ENCODE measurements at regions not wholly inside any gene's neighbourhood (a gene's known extent, or its start where the extent isn't known, plus 50 kb on each side); places are given as distances from the start of the nearest gene placed in this dataset.

GRCh38 chr6:119749335-119749734 lies 399.8 kb upstream of the MAN1A1 start:
- H3K36me3 ChIP-seq (replicated peaks in 1 of 2; ENCODE audit: control insufficient read depth in 1 of 2, insufficient read depth in 2 of 2, low read length in 2 of 2): no peaks in the 10 kb centered on the region
- H3K27ac ChIP-seq (ENCODE audit: extremely low read length, insufficient read depth, low read length): no peak overlapping the region
- H3K9ac ChIP-seq (ENCODE audit: insufficient read depth, low read depth, low read length): no peak overlapping the region
- DNase-seq (ENCODE audit: low spot score) (no peak), FAIRE-seq (no peak), ATAC-seq (no peak)
- no TSS peak for BruUV-seq (replicated peaks)
- intact Hi-C loops (cut with micrococcal nuclease; ENCODE audit: unreplicated experiment) (no loop called here), in situ Hi-C loops (cut with HindIII; ENCODE audit: extremely low pct_ligation_motif_present, low pct_unique_long_range_greater_than_20kb) (loop anchor here (10.0 to 25.0 kb wide), 4 partner anchors 225 to 1563 kb away; no protein-coding TSS in a partner anchor)
- no peaks in the 10 kb centered on the region for H3K9me3 ChIP-seq (ENCODE audit: low read length)
- no peak overlapping the region for H3K4me3 ChIP-seq (replicated peaks in 1 of 3; ENCODE audit: insufficient read depth in 1 of 3, low read depth in 2 of 3, low read length in 3 of 3)
- no peaks in the 10 kb centered on the region for H3K4me1 ChIP-seq (ENCODE audit: insufficient read depth, low read length)
- POLR2A ChIA-PET: no interaction called here
- TF ChIP-seq NFRKB (IDR thresholded peaks at IDR 0.05): no peak
- TF ChIP-seq ZNF891 (CRISPR knock-in tag; IDR thresholded peaks at IDR 0.05): no peak
- TF ChIP-seq ZNF225 (CRISPR knock-in tag; IDR thresholded peaks at IDR 0.05): no peak
- TF ChIP-seq ZNF678 (CRISPR knock-in tag; IDR thresholded peaks at IDR 0.05): no peak
- no peak for TF ChIP-seq ZNF674 (CRISPR knock-in tag; IDR thresholded peaks at IDR 0.05; ENCODE audit: low read depth)
- TF ChIP-seq EEA1 (CRISPR knock-in tag; IDR thresholded peaks at IDR 0.05; ENCODE audit: borderline replicate concordance): no peak
- no peak for TF ChIP-seq SIX4 (CRISPR knock-in tag; IDR thresholded peaks at IDR 0.05)
- TF ChIP-seq ZNF484 (CRISPR knock-in tag; IDR thresholded peaks at IDR 0.05; ENCODE audit: borderline replicate concordance, low read depth): no peak
- TF ChIP-seq CREBL2 (CRISPR knock-in tag; IDR thresholded peaks at IDR 0.05; ENCODE audit: borderline replicate concordance): no peak
- no peak for TF ChIP-seq AKNA (CRISPR knock-in tag; IDR thresholded peaks at IDR 0.05; ENCODE audit: borderline replicate concordance)
- TF ChIP-seq ZNF34 (CRISPR knock-in tag; IDR thresholded peaks at IDR 0.05; ENCODE audit: borderline replicate concordance): no peak
- no peak for TF ChIP-seq ZSCAN9 (CRISPR knock-in tag; IDR thresholded peaks at IDR 0.05; ENCODE audit: borderline replicate concordance)
- no peak for TF ChIP-seq ZNF772 (CRISPR knock-in tag; IDR thresholded peaks at IDR 0.05)
- no peak for TF ChIP-seq SETDB1 (CRISPR knock-in tag; IDR thresholded peaks at IDR 0.05; ENCODE audit: borderline replicate concordance)
- no peak for TF ChIP-seq KDM3A (CRISPR knock-in tag; IDR thresholded peaks at IDR 0.05; ENCODE audit: low read depth)
- no peak for TF ChIP-seq ISL2 (CRISPR knock-in tag; IDR thresholded peaks at IDR 0.05)
- no peak for TF ChIP-seq ZNF414 (CRISPR knock-in tag; IDR thresholded peaks at IDR 0.05)
- no peak for TF ChIP-seq HDAC6 (IDR thresholded peaks at IDR 0.05; ENCODE audit: low read depth, low read length)
- H4K20me1 ChIP-seq (ENCODE audit: insufficient read depth, low read length): no peaks in the 10 kb centered on the region
- no peaks in the 10 kb centered on the region for H3K27me3 ChIP-seq (ENCODE audit: control insufficient read depth in 1 of 2, insufficient read depth in 2 of 2, low read length in 2 of 2)
- 1% methylated on average over 4 of the region's 4 CpGs for WGBS (ENCODE audit: low lambda C conversion rate)
- no peak overlapping the region for H2AFZ ChIP-seq (ENCODE audit: low read length)
- H3K79me2 ChIP-seq (ENCODE audit: insufficient read depth, low read length): no peaks in the 10 kb centered on the region
- CTCF ChIA-PET (ENCODE audit: low intra/inter-chr PET ratio, low total read pairs): no interaction called here
- H3K4me2 ChIP-seq (ENCODE audit: low read depth, low read length): no peak overlapping the region
